HG02642 (cell line): ENCODE measurements at regions not wholly inside any gene's neighbourhood (a gene's known extent, or its start where the extent isn't known, plus 50 kb on each side); places are given as distances from the start of the nearest gene placed in this dataset.

Experiments
- ATAC-seq: cut with Tn5 transposase; IDR thresholded peaks from one replicate; pipeline ENCODE4 v1.9.1; 2021; ENCODE audit warnings: mild to moderate bottlenecking; ENCODE audit not compliant: unreplicated experiment, poor library complexity

- ATAC-seq: no peak
These were observed 303.1 kb upstream of the SOX5 start for GRCh38 chr12:24252602-24253001.

DNA sequence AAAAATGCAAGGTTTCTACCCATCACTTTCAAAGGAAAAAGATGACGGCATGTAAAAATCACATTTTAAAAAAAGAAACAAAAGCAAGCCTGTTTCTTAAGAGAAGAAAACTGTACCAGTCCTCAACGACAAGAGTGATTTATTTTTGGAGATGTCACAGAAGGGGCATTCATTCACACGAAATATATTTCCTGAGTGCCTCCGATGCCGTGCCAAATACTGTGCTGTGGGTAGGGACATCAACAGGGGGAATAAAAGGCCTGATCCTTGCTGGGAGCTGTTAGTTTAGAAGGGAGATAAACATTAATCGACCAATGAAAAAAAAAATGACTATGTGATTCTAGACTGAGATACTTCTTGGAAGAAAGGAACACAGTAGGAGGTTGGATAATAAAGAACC lies 297.5 kb upstream of the SOX5 start:
- ATAC-seq: no peak

DNA sequence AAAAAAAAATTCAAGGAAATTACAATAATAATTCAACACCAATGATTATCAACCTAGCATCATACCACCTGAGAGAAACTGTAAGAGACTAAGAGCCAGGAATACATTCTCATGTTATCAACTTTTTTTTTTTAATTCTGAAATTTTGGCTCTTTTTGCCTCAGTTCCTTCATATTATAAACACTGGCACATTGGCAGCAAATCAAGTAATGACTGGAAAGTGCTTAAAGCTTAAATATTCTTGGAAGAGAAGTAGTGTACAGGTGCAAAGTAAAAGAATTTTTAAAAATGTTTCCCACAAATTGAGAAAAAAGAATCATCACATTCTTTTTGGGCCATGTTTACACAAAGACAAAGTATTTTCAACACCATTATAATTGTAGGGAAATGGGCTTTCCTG lies 296.9 kb upstream of the SOX5 start:
- no peak for ATAC-seq

DNA sequence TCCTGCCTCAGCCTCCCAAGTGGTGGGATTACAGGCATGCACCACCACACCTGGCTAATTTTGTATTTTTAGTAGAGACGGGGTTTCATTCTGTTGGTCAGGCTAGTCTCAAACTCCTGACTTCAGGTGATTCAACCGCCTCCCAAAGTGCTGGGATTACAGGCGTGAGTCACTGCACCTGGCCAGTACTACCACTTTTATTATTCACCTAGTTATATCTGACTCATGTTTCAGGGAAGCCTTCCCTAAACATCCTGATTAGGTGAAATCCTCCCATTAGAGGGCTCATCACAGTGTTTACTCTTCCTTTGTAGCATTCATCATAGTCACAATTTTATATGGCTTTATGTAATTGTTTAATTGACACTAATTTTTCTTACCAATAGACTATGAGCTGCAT lies 295.3 kb upstream of the SOX5 start:
- ATAC-seq: no peak

DNA sequence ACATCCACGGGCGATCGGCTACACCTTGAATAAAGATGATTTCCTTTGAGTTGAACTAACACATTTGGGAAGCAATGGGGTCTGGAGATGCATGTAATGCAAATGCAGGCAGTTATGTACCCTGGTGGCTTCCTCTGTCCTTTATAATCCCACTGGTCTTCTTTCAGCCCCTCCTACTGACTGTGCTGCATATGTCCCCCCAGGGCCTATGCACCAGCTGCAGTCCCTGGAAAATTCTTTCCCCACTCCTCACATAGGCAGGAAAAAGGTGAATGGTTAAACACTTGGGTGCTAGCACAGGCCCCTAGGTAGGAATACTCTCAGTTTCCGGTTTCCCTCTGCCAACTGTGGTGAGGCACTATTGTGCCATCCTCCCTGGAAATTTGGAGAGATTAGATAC lies 294.8 kb upstream of the SOX5 start:
- ATAC-seq: no peak

- ATAC-seq: no peak
These were observed 291.2 kb upstream of the SOX5 start for GRCh38 chr12:24240707-24241106.

DNA sequence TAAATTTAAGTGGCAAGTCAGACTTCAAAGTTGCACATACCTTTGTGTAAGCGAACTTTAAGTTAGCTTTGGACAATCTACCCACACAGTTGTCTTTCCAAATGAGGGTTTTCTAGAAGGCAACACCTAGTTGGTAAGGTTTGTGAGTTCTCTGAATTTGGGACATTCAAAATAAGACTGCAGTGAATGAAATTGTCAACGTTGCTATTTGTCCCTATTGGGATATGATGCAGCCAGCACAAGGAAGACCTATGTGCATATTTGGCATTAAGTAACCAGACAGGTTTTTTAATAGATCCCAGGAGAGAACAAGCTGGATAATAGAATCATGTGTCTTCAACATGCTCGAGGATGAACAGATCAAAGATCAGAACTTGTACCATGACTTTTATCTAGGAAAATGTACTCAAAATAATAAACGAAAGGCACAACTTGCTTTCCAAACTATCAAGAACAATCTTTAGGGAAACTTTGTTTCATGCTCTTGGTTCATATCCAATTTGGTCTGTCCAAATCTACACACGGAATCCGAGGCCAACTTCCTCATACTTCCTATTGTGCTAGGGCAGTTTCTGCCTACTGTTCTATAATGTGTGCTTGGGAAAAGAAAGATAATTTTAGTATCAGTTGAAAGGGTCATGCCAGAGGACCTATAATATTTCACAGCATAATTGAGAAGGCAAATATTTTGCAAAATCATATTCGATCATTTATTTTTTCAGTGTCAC lies 284.2 kb upstream of the SOX5 start:
- ATAC-seq: no peak

GRCh38 chr12:24232531-24232930 lies 283.1 kb upstream of the SOX5 start:
- no peak for ATAC-seq

- peak; percentile 75 for ATAC-seq
These were observed 281.8 kb upstream of the SOX5 start for GRCh38 chr12:24231298-24231697.

- no peak for ATAC-seq
These were observed 280.7 kb upstream of the SOX5 start for GRCh38 chr12:24230061-24230701.

- ATAC-seq: no peak
These were observed 279.7 kb upstream of the SOX5 start for GRCh38 chr12:24229031-24229700.

DNA sequence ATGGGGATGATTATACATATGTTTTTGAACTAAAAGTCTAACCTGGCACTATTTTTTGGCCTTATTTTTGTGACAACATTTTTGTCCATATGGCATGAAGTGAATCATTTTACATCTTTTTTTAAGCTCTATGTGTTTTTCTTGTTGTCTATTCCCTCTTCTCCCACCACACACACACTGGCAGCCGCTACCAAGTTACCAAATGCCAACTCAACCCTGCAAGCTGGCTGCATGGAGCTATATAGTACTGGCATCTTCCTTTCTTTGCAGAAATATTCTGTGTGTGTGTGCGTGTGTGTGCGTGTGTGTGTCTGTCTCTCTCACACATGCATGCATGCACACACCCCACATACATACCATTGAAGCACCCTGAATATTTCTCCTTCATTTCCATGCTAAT lies 278.9 kb upstream of the SOX5 start:
- ATAC-seq: no peak

GRCh38 chr12:24227551-24227950 lies 278.1 kb upstream of the SOX5 start:
- ATAC-seq: no peak

DNA sequence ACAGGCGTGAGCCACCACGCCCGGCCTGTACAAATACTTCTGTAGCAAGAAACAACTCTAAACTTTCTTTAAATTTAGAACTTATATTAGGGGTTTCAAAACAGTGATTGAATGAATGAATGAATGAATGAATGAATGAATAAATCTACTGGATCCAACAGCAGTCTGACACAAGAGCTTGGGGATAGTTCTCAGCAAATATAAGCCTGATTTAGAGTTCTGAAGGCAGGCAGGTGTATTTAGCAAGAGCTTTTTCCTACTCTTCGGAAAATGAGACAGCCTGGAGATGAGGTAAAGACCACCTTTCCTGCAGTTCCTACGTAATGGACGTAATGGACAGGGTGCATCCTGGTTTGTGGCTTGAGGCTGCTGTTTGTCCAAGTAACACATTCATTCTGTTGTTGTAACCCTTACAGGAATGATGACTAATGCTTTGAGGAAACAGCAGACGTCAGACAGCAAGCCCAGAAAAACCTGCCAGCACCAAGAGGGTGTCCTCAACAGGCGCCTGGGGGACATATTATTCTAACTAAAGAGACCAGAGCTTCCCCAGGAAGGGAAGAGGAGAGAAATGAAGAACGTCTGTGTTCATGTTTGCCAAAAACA lies 277.4 kb upstream of the SOX5 start:
- no peak for ATAC-seq

DNA sequence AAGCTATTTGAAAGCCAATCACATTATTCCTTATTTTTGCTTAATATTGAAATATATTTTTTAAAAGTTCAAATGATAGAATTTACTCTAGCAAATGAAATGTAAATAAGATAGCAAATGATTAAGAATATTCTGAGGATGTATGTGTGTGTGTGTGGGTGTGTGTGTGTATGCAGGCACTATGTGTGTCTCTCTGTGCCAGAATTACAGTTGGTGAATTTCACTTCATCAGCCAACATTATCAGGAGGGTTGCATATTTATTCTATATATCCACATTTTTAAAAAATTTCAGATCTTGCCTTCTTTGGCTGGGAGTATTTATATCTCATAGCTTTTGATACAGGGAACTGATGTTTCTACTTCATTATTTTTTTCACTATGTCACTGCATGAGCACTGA lies 274.9 kb upstream of the SOX5 start:
- ATAC-seq: no peak

DNA sequence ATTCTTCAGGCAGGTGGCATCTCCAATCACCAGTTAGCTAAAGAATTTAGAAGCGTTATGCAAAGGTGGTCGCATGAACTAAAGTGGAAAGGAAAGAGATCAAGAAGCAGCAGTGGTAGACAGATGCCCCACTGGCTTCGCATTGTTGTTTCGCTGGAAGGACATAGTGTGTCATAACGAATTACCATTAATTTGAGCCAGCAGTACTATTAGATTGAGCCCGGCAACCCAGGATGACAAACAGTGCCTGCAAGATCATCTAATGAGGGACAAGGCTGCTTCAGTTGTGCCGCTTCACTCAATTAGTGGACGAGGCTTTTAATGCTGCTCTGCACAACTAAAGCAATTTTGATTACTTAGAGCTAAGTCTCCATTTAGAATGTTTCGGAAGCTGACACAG lies 274.5 kb upstream of the SOX5 start:
- no peak for ATAC-seq

- ATAC-seq: no peak
These were observed 273.5 kb upstream of the SOX5 start for GRCh38 chr12:24222968-24223367.

- ATAC-seq: no peak
These were observed 263.0 kb upstream of the SOX5 start for GRCh38 chr12:24212496-24212895.

- ATAC-seq: no peak
These were observed 257.2 kb upstream of the SOX5 start for GRCh38 chr12:24206621-24207020.

GRCh38 chr12:24201258-24201970 lies 251.9 kb upstream of the SOX5 start:
- peak; percentile 62 for ATAC-seq

DNA sequence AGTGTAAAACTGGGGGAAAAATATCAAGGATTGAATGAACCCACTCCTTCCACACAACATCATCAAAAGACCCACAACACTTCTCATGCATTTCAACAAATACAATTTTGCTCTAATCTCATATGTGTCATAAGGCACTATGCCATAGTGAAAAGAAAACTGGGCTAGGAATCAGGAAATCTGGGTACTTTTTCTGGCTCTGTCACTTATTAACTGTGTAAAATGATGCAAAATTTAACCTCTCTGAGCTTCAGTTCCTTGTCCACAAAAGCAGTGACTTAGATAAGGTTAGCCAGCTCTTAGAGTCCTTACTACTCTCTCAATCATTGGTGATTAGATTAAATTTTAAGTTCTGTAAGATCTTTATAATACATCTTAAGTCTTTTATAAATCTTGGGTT lies 250.5 kb upstream of the SOX5 start:
- no peak for ATAC-seq
